ENCODE measurements at regions not wholly inside any gene's neighbourhood (a gene's known extent, or its start where the extent isn't known, plus 50 kb on each side); places are given as distances from the start of the nearest gene placed in this dataset.

GRCh38 chr15:69750253-69750652, 297.6 kb downstream of the RPLP1 start:
- DNase-seq, result no peak
- Histone ChIP-seq H3K27me3 (no peaks in the 10 kb centered on the region), H3K4me3 (no peak overlapping the region), H3K9me3 (peaks cover 15% of the 10 kb centered on the region), H3K36me3 (no peaks in the 10 kb centered on the region)

- Histone ChIP-seq H3K27me3 (no peaks in the 10 kb centered on the region), H3K36me3 (no peaks in the 10 kb centered on the region), H3K4me3 (no peak overlapping the region), H3K9me3 (peaks cover 15% of the 10 kb centered on the region)
- DNase-seq, result no peak
Observed at GRCh38 chr15:69751147-69751546, 298.5 kb downstream of the RPLP1 start.

GRCh38 chr15:69751566-69751965, 298.9 kb downstream of the RPLP1 start:
- H3K9me3 ChIP-seq, result peaks cover 15% of the 10 kb centered on the region
- no peaks in the 10 kb centered on the region for H3K36me3 ChIP-seq
- H3K27me3 ChIP-seq, result no peaks in the 10 kb centered on the region
- no peak for DNase-seq
- no peak overlapping the region for H3K4me3 ChIP-seq

- peaks cover 15% of the 10 kb centered on the region for H3K9me3 ChIP-seq
- no peaks in the 10 kb centered on the region for H3K36me3 ChIP-seq
- DNase-seq, result no peak
- H3K27me3 ChIP-seq, result no peaks in the 10 kb centered on the region
- no peak overlapping the region for H3K4me3 ChIP-seq
Observed at GRCh38 chr15:69753867-69754266, 301.2 kb downstream of the RPLP1 start.

- H3K9me3 ChIP-seq, result peaks cover 15% of the 10 kb centered on the region
- DNase-seq, result no peak
- H3K27me3 ChIP-seq, result no peaks in the 10 kb centered on the region
- no peaks in the 10 kb centered on the region for H3K36me3 ChIP-seq
- H3K4me3 ChIP-seq, result no peak overlapping the region
Observed at GRCh38 chr15:69754313-69754712, 301.7 kb downstream of the RPLP1 start.

GRCh38 chr15:69755551-69756310, 303.1 kb downstream of the RPLP1 start:
- DNase-seq, result no peak
- no peak overlapping the region for H3K4me3 ChIP-seq
- H3K27me3 ChIP-seq, result no peaks in the 10 kb centered on the region
- H3K36me3 ChIP-seq, result no peaks in the 10 kb centered on the region
- H3K9me3 ChIP-seq, result peaks cover 12% of the 10 kb centered on the region

- Histone ChIP-seq H3K4me3 (no peak overlapping the region), H3K27me3 (no peaks in the 10 kb centered on the region), H3K9me3 (peaks cover 12% of the 10 kb centered on the region), H3K36me3 (no peaks in the 10 kb centered on the region)
- no peak for DNase-seq
Observed at GRCh38 chr15:69756440-69756839, 303.8 kb downstream of the RPLP1 start.

- Histone ChIP-seq H3K36me3 (no peaks in the 10 kb centered on the region), H3K4me3 (no peak overlapping the region), H3K27me3 (no peaks in the 10 kb centered on the region), H3K9me3 (peaks cover 11% of the 10 kb centered on the region)
- DNase-seq, result peak; percentile 42
Observed at GRCh38 chr15:69757186-69757585, 304.6 kb downstream of the RPLP1 start.

GRCh38 chr15:69758291-69758771, 305.7 kb downstream of the RPLP1 start:
- H3K36me3 ChIP-seq, result no peaks in the 10 kb centered on the region
- DNase-seq, result peak; percentile 78

GRCh38 chr15:69758810-69759790, 306.5 kb downstream of the RPLP1 start:
- no peak overlapping the region for H3K4me3 ChIP-seq
- no peaks in the 10 kb centered on the region for H3K36me3 ChIP-seq
- H3K9me3 ChIP-seq, result peaks cover 1% of the 10 kb centered on the region; the same call in 1 of the 2 replicates
- DNase-seq, result peak; percentile 15
- no peaks in the 10 kb centered on the region for H3K27me3 ChIP-seq

More at GRCh38 chr15:69758291-69758771, 305.7 kb downstream of the RPLP1 start:
- H3K27me3 ChIP-seq, result no peaks in the 10 kb centered on the region
- peaks cover 3% of the 10 kb centered on the region; the same call in 1 of the 2 replicates for H3K9me3 ChIP-seq
- no peak overlapping the region for H3K4me3 ChIP-seq

GRCh38 chr15:69760258-69760845, 307.7 kb downstream of the RPLP1 start:
- Histone ChIP-seq H3K9me3 (no peaks in the 10 kb centered on the region), H3K36me3 (no peaks in the 10 kb centered on the region), H3K27me3 (no peaks in the 10 kb centered on the region), H3K4me3 (no peak overlapping the region)
- DNase-seq, result no peak

- Histone ChIP-seq H3K27me3 (no peaks in the 10 kb centered on the region), H3K9me3 (no peaks in the 10 kb centered on the region), H3K4me3 (no peak overlapping the region), H3K36me3 (no peaks in the 10 kb centered on the region)
- peak; percentile 94 for DNase-seq
Observed at GRCh38 chr15:69760890-69761568, 308.4 kb downstream of the RPLP1 start.

- H3K4me3 ChIP-seq, result no peak overlapping the region
- DNase-seq, result no peak
- H3K36me3 ChIP-seq, result no peaks in the 10 kb centered on the region
Observed at GRCh38 chr15:69762373-69763148, 309.9 kb downstream of the RPLP1 start.

GRCh38 chr15:69763831-69764230, 311.2 kb downstream of the RPLP1 start:
- H3K27me3 ChIP-seq, result no peaks in the 10 kb centered on the region; the same call in 1 of the 2 replicates
- peaks cover 8% of the 10 kb centered on the region for H3K9me3 ChIP-seq
- no peak for DNase-seq
- H3K4me3 ChIP-seq, result no peak overlapping the region
- H3K36me3 ChIP-seq, result no peaks in the 10 kb centered on the region

More at GRCh38 chr15:69762373-69763148, 309.9 kb downstream of the RPLP1 start:
- Histone ChIP-seq H3K27me3 (no peaks in the 10 kb centered on the region), H3K9me3 (peaks cover 5% of the 10 kb centered on the region)

- no peak for DNase-seq
- H3K27me3 ChIP-seq, result no peaks in the 10 kb centered on the region; the same call in 1 of the 2 replicates
- H3K4me3 ChIP-seq, result no peak overlapping the region
- H3K36me3 ChIP-seq, result no peaks in the 10 kb centered on the region
- peaks cover 8% of the 10 kb centered on the region for H3K9me3 ChIP-seq
Observed at GRCh38 chr15:69766156-69766555, 313.5 kb downstream of the RPLP1 start.

All from MG63 (cell line).